ENCODE measurements at regions not wholly inside any gene's neighbourhood (a gene's known extent, or its start where the extent isn't known, plus 50 kb on each side); places are given as distances from the start of the nearest gene placed in this dataset.
"Not testable (repeated sequence)": the region's sequence is repeated elsewhere in the genome, so short reads cannot be mapped to it uniquely, and the experiment has no call there.

DNA sequence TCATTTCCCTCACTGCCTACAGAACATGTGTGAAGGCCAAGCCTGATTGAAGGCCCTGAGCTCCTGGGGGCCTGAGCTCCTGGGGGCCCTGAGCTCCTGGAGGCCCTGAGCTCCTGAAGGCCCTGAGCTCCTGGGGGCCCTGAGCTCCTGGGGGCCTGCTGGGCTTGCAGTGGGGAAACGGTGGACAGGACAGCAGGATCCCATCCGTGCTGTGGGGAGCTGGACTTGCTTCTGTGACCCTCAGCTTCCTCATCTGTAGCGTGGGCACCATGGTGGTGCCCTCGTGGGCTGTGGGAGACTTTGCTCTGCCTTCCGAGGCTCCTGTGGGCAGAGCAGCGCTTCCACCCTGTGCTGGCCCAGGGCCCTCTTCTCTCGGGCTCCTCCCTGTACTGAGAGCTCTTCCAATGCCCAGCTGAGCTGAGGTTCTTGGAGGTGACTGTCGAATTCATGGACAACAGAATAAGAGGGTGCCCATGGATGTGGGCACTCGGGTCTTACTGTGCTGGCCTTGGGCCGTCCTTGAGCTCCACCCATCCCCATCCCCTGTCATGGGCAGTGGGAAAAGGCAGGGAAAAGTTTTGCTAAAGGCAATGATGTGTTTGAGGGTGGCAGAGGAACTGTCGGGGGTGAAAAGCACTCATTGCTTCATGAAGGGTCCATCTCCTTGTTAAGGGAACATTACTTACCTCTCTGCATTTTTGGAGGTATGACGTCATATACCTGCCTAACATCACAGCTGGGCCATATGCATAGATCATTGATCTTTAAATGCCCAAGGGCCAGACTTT is 786.7 kb downstream of the TBC1D22A start:
- DNase-seq (ENCODE audit: low spot score), result no peak

DNA sequence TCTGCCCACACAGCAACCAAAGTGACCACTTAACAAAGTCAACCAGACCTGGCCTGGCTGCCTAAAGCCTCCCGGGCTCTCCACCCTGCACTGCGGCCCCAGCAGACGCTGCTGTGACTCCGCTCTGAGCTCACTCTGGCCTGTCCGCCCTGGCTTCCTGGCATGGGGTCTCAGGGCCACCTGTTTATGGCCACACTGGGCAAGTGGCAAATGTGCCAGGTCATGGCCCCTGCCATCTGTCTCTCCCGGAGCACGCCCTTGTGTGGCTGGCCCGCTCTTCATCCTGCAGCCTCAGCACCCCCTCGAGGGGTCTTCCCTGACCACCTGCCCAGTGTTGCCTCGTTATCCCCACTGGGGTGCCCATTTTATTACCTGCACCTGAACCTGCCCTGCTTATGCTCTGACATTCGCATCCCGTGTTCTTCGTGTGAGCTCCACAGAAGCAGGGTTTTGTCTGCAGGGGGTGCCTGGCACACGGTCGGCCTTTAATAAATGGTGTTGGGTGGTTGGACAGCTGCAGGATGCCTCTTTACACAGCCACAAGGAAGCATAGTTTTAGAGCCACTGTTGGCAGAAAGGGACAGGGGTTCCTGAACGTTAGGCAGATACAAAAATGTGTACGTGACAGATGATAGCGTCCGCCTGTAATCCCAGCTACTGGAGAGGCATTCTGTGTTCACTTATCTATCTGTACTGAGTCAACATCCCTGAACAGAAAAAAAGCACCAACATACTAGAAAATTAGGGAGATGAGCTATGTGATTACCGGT is 785.6 kb downstream of the TBC1D22A start:
- DNase-seq (ENCODE audit: low spot score), result no peak

- no peak for DNase-seq (ENCODE audit: low spot score)
These were observed 784.8 kb downstream of the TBC1D22A start for GRCh38 chr22:47547239-47547661.

DNA sequence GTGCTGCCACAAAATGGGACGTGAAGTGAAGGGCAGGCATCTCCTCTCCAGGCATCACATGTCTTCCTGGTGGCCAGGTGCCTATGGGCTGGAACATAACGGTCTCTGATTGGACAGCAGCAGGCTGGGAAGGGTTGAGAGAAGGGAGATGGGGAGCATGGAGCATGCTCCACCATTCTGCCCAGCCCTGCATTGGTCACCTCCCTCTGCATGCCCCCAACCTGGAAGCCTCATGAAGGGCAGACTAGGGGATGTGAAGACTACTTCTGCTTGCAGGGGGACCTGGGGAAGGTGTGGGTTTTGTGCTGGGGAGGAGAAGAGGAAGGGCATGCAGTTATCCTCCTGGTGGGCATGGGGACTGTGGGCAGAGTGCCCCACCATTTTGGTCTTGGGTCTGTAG is 782.2 kb downstream of the TBC1D22A start:
- no peak for DNase-seq (ENCODE audit: low spot score)

DNA sequence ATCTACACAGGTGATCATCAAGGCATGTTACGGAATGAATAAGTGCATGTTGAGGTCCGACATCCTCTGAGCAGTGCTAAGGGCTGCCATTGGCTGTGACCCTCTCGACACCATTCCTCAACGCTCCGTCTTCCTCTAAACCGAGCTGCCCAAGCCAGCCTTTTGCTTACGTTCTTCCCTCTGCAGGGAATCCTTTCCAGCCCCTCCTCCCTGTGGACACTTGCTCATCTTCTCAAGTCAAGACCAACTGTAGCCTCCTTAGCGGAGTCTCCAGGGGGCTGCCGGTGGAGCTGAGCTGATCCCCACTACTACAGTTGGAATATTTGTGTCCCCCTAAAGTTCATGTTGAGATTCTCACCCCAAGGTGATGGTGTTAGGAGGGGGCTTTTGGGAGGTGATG is 781.0 kb downstream of the TBC1D22A start:
- no peak for DNase-seq (ENCODE audit: low spot score)

GRCh38 chr22:47540011-47540410 is 777.6 kb downstream of the TBC1D22A start:
- DNase-seq (ENCODE audit: low spot score), result no peak

DNA sequence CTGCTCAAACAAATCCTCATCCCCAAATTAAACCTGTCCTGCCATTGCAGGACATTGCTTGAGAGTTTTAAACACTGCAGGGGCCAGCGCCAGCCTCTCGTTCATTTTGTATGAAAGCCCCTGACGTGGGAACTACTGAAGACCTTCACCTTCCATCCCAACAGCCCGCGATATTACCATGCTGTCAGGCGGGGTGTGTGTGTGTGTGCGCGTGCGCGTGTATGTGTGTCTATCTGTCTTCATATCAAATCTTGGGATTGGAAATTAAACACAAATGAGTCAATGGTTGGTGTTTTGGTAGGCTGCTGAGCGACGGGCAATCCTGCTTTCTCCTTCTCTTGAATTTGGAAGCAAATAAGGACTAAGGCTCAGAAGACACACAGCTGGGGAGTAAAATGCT is 776.9 kb downstream of the TBC1D22A start:
- no peak for DNase-seq (ENCODE audit: low spot score)

GRCh38 chr22:47535681-47536080 is 773.2 kb downstream of the TBC1D22A start:
- DNase-seq (ENCODE audit: low spot score), result no peak

DNA sequence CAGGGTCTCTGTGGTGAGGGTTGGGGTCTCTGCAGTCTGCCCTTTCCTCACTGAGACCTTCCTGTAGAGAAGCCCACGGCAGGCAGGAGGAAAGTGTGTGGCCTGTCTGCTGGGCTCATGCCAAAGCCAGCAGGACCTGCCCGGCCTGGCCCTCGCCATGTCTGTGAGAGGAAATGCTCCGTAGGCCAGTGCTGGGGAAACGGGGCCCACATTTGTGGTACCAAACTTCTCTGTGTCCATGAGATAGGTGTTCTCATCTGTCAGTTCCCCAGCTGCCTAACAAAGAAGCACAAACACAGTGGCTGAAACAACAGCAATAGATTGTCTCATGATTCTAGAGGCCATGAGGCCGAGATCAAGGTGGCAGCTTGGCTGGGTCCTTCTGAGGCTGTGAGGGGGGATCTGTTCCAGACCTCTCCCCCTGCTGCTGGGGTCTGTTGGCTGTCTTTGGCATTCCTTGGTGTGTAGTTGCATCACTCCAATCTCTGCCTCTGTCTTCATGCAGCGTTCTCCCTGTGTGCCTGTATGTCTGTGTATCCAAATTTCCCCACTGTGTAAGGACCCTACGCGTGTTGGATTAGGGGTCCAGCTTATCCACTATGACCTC is 772.5 kb downstream of the TBC1D22A start:
- no peak for DNase-seq (ENCODE audit: low spot score)

DNA sequence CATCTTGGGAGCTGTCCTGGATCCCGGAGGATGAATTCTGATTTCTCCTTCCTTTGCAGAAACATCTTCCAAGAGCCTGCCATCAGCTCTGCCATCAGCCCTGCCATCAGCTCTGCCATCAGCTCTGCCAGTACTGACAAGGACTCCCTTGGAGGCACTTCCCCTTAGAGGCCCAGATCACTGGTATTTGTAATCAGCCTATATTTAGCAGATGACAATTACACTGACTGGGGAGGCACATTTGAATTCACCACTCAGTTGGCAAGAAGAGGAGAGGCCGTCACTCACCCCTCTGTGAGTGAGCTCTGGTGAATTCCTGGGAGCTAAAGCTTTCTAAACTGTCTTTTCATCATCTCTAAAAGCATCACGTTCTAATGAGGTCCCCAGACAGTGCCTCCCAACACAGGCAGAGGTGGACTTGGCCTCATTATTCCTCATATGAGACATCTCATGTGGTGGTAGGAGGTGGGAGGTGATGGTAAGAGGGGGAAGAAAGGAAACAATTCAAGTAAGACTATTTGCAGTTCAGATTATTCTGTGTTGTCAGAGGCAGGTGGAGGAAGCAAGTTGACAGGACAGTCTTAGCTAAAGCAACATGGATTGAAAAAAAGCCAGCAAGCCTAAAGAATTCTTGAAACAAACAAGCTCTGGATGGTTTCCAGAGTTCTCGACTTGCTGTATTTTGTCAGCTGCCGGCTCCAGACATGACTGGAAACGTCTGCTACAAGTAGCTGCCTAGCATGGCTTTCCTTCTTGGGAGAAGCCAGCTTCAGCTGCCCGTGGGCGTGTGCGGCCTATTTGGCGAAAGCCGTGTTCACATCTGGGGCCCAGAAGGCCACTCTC is 771.7 kb downstream of the TBC1D22A start:
- no peak for DNase-seq (ENCODE audit: low spot score)

DNA sequence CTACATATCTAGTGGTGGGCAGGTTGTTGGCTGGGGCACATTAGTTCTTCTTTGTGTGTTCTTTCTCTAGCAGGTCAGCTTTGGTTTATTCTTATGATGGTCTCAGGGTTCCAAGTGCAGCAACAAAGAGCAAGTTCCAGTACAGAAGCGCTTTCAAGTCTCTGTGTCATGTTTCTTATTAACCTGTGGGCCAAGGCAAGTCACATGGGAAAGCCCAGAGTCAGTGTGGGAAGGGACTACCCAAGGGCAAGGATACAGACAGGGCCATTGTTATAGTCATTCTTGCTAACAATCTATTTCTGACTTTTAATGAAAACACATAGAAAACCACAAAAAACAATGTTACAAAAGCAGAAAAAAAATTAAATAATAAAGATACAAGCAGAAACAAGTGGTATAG is 754.6 kb downstream of the TBC1D22A start:
- no peak for DNase-seq (ENCODE audit: low spot score)

GRCh38 chr22:47515384-47516125 is 753.1 kb downstream of the TBC1D22A start:
- no peak for DNase-seq (ENCODE audit: low spot score)

DNA sequence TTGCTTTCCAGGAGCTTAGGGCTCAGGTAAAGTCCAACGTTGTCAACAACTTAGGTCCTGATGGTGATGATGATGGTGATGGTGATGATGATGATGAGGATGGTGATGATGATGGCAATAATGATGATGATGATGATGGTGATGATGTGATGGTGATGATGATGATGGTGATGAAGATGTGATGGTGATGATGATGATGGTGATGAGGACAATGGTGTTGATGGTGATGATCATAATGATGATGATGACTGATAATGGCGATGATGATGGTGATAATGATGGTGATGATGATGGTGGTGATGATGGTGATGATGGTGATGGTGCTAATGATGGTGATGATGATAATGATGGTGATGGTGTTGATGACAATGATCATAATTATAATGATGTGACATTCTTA is 750.2 kb downstream of the TBC1D22A start:
- DNase-seq (ENCODE audit: low spot score), result no peak

DNA sequence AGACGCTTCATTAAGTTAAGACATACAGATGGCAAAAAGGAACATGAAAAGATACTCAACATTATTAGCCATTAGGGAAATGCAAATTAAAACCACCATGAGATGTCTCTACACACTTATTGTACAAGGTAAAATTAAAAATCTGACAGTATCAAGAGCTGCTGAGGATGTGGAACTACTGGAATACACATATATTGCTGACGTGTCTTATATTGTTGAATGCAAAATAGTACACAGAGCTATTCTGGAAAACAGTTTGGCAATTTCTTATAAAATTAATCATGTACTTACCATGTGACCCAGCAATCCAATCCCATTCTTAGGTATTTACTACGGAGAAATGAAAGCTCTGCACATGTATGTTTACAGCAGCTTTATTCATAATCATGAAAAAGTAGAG is 742.5 kb downstream of the TBC1D22A start:
- DNase-seq (ENCODE audit: low spot score), result no peak

DNA sequence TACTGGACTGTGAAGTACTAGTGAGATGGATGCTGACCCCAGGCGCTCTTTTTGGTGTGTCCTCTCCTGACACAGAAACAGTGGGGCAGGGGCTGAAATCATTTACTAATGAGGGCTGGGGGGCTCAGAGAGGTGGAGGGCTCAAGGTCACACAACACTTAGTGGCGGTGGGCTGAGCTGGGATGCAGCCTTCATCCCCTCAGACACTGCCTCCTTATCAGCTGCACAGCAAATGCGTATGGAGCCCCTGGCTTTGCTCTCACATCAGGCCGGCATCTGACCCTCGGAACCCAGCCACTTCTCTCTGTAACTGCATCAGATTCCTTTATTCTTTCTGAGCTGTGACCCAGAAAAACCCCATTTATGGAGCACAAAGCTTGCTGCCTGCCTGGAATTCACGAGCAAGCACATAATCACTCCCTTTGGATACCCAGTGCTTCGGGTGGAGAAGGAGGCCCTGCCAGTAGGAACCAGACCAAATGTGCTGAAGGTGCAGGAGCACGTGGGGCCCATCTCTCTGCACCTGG is 736.6 kb downstream of the TBC1D22A start:
- no peak for DNase-seq (ENCODE audit: low spot score)

DNA sequence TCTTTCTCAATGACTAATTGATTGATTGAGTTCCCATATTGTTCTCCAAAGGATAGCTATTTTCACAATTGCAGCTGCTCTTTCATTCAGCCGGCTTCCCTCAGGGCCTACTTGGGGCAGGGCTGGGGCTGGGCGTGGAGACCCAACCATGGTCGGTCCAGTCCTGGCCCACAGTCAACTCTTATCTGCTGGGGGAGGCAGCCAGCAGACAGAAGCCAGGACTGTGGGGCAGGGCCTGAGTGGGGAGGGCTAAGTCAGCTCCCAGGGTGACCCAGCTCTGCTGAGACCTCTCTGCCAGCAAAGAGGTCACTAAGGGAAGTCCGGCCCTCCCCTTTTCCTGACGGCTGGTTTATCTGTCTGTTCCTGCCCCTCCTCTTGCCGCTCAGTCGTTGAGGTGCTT is 735.2 kb downstream of the TBC1D22A start:
- DNase-seq (ENCODE audit: low spot score), result no peak

- no peak for DNase-seq (ENCODE audit: low spot score)
These were observed 732.7 kb downstream of the TBC1D22A start for GRCh38 chr22:47495110-47495509.

DNA sequence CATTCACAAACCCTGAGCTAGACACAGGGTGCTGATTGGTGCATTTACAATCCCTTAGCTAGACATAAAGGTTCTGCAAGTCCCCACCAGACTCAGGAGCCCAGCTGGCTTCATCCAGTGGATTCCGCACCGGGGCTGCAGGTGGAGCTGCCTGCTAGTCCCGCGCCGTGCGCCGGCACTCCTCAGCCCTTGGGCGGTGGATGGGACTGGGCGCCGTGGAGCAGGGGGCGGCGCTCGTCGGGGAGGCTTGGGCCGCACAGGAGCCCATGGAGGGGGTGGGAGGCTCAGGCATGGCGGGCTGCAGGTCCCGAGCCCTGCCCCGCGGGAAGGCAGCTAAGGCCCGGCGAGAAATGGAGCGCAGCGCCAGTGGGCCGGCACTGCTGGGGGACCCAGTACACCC is 725.7 kb downstream of the TBC1D22A start:
- not testable (repeated sequence) for DNase-seq (ENCODE audit: low spot score)

DNA sequence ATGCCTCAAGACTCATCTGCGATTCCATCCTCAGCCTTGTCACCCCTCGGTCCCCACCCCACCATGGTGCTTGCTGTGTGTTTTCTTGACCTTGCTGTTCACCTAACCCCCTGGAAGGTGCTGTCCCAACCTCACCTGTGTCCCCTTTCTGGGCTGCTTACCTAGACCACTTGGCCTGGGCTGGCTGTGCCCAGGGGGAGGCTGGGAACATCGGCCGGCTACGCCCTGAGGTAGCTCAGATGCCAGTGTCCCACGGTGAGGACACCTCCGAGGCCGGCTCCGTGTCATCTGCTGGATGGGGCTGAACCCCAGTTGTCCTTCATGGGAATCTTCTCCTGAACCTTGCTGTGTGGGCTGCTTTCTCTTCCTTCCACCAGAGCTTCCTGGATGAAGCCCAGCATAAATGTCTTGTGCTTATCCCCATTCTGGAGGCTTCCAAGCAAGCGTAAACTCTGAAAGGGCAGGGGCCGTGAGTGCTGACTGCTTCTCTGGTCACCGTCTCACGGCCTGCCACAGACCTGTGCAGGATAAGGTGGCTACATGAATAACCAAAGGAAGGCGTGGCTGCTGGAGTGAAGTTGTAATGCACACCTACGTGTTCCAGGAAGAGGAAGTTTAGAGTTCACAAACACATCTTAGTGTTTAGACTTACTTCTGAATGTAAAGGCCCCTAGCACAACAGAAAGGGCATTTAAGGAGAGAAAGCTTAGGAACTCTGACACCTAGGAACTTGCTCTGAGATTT is 724.3 kb downstream of the TBC1D22A start:
- no peak for DNase-seq (ENCODE audit: low spot score)

DNA sequence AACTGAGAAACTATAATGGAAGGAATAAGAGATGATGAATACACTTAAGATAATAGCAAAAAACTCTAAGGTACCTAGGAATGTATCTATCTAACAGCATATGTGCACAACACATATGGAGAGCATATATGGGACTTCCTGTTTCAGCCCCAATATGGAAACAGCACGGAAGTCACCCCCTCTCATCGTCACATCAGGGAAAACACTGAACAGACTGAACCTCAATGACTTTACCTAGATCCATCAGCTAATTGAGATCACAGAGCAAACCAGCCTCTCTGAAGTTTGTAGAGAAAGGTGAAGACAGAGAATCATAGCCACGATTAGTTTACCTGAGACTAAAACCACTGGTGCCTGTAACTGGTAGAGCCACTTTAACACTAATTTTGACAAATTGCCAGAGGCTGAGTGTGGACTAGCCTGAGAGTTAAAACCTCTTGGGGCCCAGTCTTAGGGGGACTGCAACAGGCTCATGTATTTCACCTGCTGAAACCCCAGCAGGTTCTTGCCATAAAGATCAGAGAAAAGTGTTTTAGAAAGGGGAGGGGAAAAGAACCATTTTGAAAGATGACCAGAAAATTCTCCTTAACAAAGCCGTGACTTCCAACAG is 722.6 kb downstream of the TBC1D22A start:
- DNase-seq (ENCODE audit: low spot score), result no peak

Data from AG08396 (cell line).